Heart left ventricle (tissue), 16 donors: ENCODE measurements at regions not wholly inside any gene's neighbourhood (a gene's known extent, or its start where the extent isn't known, plus 50 kb on each side); places are given as distances from the start of the nearest gene placed in this dataset.

Experiments used
- ATAC-seq, 4 donors: fragments of 200-7000 bp; cut with Tn5 transposase; one replicate each; pipeline ENCODE4 v1.9.1; 2020 to 2022; ENCODE audit warnings: moderate library complexity in 4 of 4, mild to moderate bottlenecking in 3 of 4, moderate number of reproducible peaks in 1 of 4
- DNase-seq, 5 donors: peaks; one replicate each; pipeline ENCODE4 v3.0.0-alpha.2; 2020
- H3K27ac ChIP-seq, 12 donors: fragments of 200-600 bp; sonication (generic) in 4 of 12; one replicate each; pipeline versions ENCODE4 v1.5.0 to v1.8.0; 2016 to 2022; ENCODE audit warnings: mild to moderate bottlenecking in 2 of 12
- H3K27me3 ChIP-seq, 9 donors: fragments of 200-600 bp; sonication (generic) in 2 of 9; one replicate each; pipeline versions ENCODE4 v1.5.1 to v1.8.0; 2016 to 2022; ENCODE audit warnings: mild to moderate bottlenecking in 3 of 9
- H3K36me3 ChIP-seq, 9 donors: fragments of 200-600 bp; sonication (generic) in 2 of 9; one replicate each; pipeline versions ENCODE4 v1.5.0 to v1.8.0; 2018 to 2022; ENCODE audit warnings: mild to moderate bottlenecking in 2 of 9
- H3K4me1 ChIP-seq, 12 donors: fragments of 200-600 bp; sonication (generic) in 4 of 12; one replicate each; pipeline versions ENCODE4 v1.5.0 to v1.8.0; 2016 to 2022; ENCODE audit warnings: mild to moderate bottlenecking in 3 of 12
- H3K4me3 ChIP-seq, 12 donors: fragments of 200-600 bp; sonication (generic) in 4 of 12; one replicate each; pipeline versions ENCODE4 v1.5.0 to v1.8.0; 2017 to 2022; ENCODE audit warnings: mild to moderate bottlenecking in 9 of 12, moderate library complexity in 4 of 12
- H3K9me3 ChIP-seq, 12 donors: fragments of 200-600 bp; sonication (generic) in 4 of 12; one replicate each; pipeline versions ENCODE4 v1.5.0 to v1.8.0; 2016 to 2022; ENCODE audit warnings: mild to moderate bottlenecking in 1 of 12
- POLR2A ChIP-seq, 2 donors: fragments of 450-650 bp; IDR thresholded peaks; one replicate each; pipeline ENCODE4 v1.6.1; 2017; ENCODE audit warnings: antibody characterized with exemption in 2 of 2, mild to moderate bottlenecking in 2 of 2, moderate library complexity in 2 of 2
- WGBS, 4 donors: extraction: QIAGEN DNeasy Blood & Tissue Kit in 2 of 4; methylation state at CpG; one replicate each; pipeline versions ENCODE4 v1.1.5 to v1.1.7; 2013 to 2018; 5-methylcytosine and 5-hydroxymethylcytosine counted together
- intact Hi-C, 10 donors: fragments of 100-400 bp; cut with DNase I; formaldehyde crosslinking; loops; one replicate each; pipeline versions ENCODE4 v1.11.1 to v1.14.2; 2022
- TF ChIP-seq, protein P1 (sequence below), 12 donors: fragments of 200-600 bp; sonication (generic) in 4 of 12; IDR thresholded peaks; one replicate each; pipeline versions ENCODE4 v1.5.0 to v1.8.0; 2018 to 2022; ENCODE audit warnings: antibody characterized with exemption in 12 of 12, mild to moderate bottlenecking in 5 of 12
- donor health status: ischemic (EF 13 %, LVEDD 7.1; RV severe dilation, severe dysfunction).
- donor health status: healthy with polysubstance abuse.
- donor health status: DM: no; HTN: yes; CAD: no.
- donor health status: DM: no; HTN: no; CAD: no.
- donor health status: ischemic (EF 25% LVEDD 6.9; RV normal size, moderate dysfunction).
- donor health status: ischemic (EF 25% LVEDD 5.7; RV mildly dilated, moderate dysfunction).
- donor health status: healthy.
- donor health status: DM: yes; HTN: yes; CAD: no.
- donor health status: ischemic (EF 35%, LVEDD 5.7; RV mildly dilated, moderate dysfunction).
- donor health status: nonischemic (EF 11% LVEDD 7.7; RV severe dilation, severe dysfunction).
- donor health status: DM: yes; HTN: yes; CAD: no.
- donor health status: PGD.
- donor health status: ischemic (EF 29% LVEDD 5.4; RV normal size, mild dysfunction).
- donor health status: nonischemic (EF 23%, LVEDD 6.1; RV moderate dilation, normal function).

DNA sequence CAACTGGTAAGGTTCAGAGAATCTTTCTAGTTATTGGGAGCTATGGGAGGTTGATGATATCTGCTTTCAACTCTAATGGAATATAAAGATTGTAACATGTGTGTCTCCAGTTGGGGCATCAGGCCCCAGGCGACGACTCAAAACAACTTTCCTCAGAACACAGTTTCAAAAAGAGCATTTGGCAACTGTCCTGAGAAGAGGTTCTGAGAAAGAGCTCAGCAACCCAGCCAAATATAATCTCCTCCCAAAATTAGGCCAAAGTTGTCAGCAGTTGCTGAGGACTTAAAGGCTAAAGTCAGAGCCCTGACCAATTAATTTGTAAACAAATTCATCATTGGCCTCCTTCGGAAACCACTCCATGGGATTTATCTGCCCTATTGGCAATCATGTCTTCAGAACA, 251.1 kb upstream of the NFE2L3 start:
- peaks cover 0 to 41% (median 0%) of the 10 kb centered on the region in 9 donors for H3K27me3 ChIP-seq
- 62 to 77% (median 70%) methylated on average over 3 of the region's 3 CpGs for WGBS, 4 donors
- DNase-seq (no peak), ATAC-seq (no peak)
- no peak overlapping the region for H3K27ac ChIP-seq
- H3K9me3 ChIP-seq = no peaks in the 10 kb centered on the region
- intact Hi-C loops = no loop called here
- no peaks in the 10 kb centered on the region for H3K4me1 ChIP-seq
- TF ChIP-seq, protein P1, sequence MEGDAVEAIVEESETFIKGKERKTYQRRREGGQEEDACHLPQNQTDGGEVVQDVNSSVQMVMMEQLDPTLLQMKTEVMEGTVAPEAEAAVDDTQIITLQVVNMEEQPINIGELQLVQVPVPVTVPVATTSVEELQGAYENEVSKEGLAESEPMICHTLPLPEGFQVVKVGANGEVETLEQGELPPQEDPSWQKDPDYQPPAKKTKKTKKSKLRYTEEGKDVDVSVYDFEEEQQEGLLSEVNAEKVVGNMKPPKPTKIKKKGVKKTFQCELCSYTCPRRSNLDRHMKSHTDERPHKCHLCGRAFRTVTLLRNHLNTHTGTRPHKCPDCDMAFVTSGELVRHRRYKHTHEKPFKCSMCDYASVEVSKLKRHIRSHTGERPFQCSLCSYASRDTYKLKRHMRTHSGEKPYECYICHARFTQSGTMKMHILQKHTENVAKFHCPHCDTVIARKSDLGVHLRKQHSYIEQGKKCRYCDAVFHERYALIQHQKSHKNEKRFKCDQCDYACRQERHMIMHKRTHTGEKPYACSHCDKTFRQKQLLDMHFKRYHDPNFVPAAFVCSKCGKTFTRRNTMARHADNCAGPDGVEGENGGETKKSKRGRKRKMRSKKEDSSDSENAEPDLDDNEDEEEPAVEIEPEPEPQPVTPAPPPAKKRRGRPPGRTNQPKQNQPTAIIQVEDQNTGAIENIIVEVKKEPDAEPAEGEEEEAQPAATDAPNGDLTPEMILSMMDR (IDR thresholded peaks at IDR 0.05) = no peak
- TF ChIP-seq POLR2A (IDR thresholded peaks at IDR 0.05) = no peak
- H3K4me3 ChIP-seq = no peak overlapping the region
- H3K36me3 ChIP-seq = no peaks in the 10 kb centered on the region

DNA sequence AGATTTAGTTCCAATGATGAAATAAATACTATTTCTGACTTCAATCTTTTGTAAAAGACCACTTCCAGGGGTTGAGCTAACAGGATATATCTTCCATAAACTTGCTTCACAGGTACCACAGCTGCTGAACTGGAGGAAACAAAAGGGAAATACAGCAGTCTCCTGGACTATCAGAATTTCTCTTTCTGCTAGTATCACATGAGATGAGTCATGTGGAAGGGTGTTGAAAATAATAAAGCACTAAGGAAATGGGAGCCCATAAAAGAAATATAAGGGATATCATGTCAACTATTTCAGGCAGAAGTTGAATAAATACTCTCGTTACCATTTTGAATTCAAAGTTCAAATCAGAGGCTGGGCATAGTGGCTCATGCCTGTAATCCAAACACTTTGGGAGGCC, 250.3 kb upstream of the NFE2L3 start:
- Histone ChIP-seq H3K27ac (no peak overlapping the region), H3K9me3 (no peaks in the 10 kb centered on the region), H3K36me3 (no peaks in the 10 kb centered on the region), H3K27me3 (peaks cover 0 to 35% (median 0%) of the 10 kb centered on the region in 9 donors), H3K4me1 (no peaks in the 10 kb centered on the region), H3K4me3 (no peak overlapping the region)
- ATAC-seq (no peak), DNase-seq (no peak)
- 88 to 94% (median 91%) methylated on average over 1 of the region's 1 CpG for WGBS, 4 donors
- TF ChIP-seq, protein P1 (IDR thresholded peaks at IDR 0.05) = no peak
- no peak for TF ChIP-seq POLR2A (IDR thresholded peaks at IDR 0.05)
- intact Hi-C loops = no loop called here

GRCh38 chr7:25906003-25906402, 246.0 kb upstream of the NFE2L3 start:
- intact Hi-C loops = loop anchor here in 1 of 10 donors (5.0 kb wide), 1 partner anchor 766 kb away; no protein-coding TSS in a partner anchor
- Histone ChIP-seq H3K4me1 (no peaks in the 10 kb centered on the region), H3K9me3 (no peaks in the 10 kb centered on the region), H3K27me3 (peaks cover 0 to 29% (median 0%) of the 10 kb centered on the region in 9 donors), H3K4me3 (no peak overlapping the region), H3K27ac (no peak overlapping the region), H3K36me3 (no peaks in the 10 kb centered on the region)
- TF ChIP-seq POLR2A (IDR thresholded peaks at IDR 0.05) = no peak
- TF ChIP-seq, protein P1 (IDR thresholded peaks at IDR 0.05) = no peak
- 73 to 84% (median 76%) methylated on average over 3 of the region's 3 CpGs for WGBS, 4 donors
- DNase-seq (no peak), ATAC-seq (no peak)

GRCh38 chr7:25906760-25907159, 245.2 kb upstream of the NFE2L3 start:
- WGBS, 4 donors = 75 to 82% (median 77%) methylated on average over 5 of the region's 5 CpGs
- TF ChIP-seq POLR2A (IDR thresholded peaks at IDR 0.05) = no peak
- TF ChIP-seq, protein P1 (IDR thresholded peaks at IDR 0.05) = no peak
- intact Hi-C loops = loop anchor here in 1 of 10 donors (5.0 kb wide), 1 partner anchor 766 kb away; no protein-coding TSS in a partner anchor
- Histone ChIP-seq H3K27me3 (peaks cover 0 to 36% (median 0%) of the 10 kb centered on the region in 9 donors), H3K4me1 (no peaks in the 10 kb centered on the region), H3K27ac (no peak overlapping the region), H3K36me3 (no peaks in the 10 kb centered on the region), H3K4me3 (no peak overlapping the region), H3K9me3 (no peaks in the 10 kb centered on the region)
- ATAC-seq (no peak), DNase-seq (no peak)
